ENCODE measurements at regions not wholly inside any gene's neighbourhood (a gene's known extent, or its start where the extent isn't known, plus 50 kb on each side); places are given as distances from the start of the nearest gene placed in this dataset.

- Histone ChIP-seq H3K9me3 (replicated peaks; ENCODE audit: insufficient read depth, low read length) (no peaks in the 10 kb centered on the region), H3K4me3 (ENCODE audit: low read length) (no peak overlapping the region), H3F3A (ENCODE audit: insufficient read depth, low read length) (peaks cover 24% of the 10 kb centered on the region), H3K27me3 (replicated peaks; ENCODE audit: insufficient read depth, low read length) (no peaks in the 10 kb centered on the region), H4K20me1 (ENCODE audit: insufficient read depth, low read length) (no peaks in the 10 kb centered on the region), H3K36me3 (replicated peaks; ENCODE audit: insufficient read depth, low read length) (no peaks in the 10 kb centered on the region), H3K9ac (ENCODE audit: low read length) (peak overlapping the region; percentile 34), H2AFZ (ENCODE audit: low read length) (peak overlapping the region; percentile 69), H3K4me1 (ENCODE audit: low read length) (peaks cover 45% of the 10 kb centered on the region), H3K9me2 (replicated peaks; ENCODE audit: insufficient read depth, low read length) (no peaks in the 10 kb centered on the region), H3K79me2 (ENCODE audit: low read length) (no peaks in the 10 kb centered on the region), H3K4me2 (ENCODE audit: low read depth, low read length) (peak overlapping the region; percentile 51), H3K27ac (ENCODE audit: low read length) (peak overlapping the region; percentile 84)
- DNase-seq = no peak
- TF ChIP-seq EZH2phosphoT487 (IDR thresholded peaks at IDR 0.05; ENCODE audit: low read length) (no peak), EZH2 (optimal IDR thresholded peaks at IDR 0.05; ENCODE audit: low read depth, low read length) (no peak)
Observed at GRCh38 chr10:7492660-7493046, 81.8 kb upstream of the SFMBT2 start.

- H3K27ac ChIP-seq (ENCODE audit: low read length) = peak overlapping the region; percentile 84
- H3K79me2 ChIP-seq (ENCODE audit: low read length) = no peaks in the 10 kb centered on the region
- peak; percentile 82 for DNase-seq
Observed at GRCh38 chr10:7491949-7492659, 81.3 kb upstream of the SFMBT2 start.

GRCh38 chr10:7491230-7491629, 80.4 kb upstream of the SFMBT2 start:
- Histone ChIP-seq H2AFZ (ENCODE audit: low read length) (peak overlapping the region; percentile 69; the same call in 1 of the 2 replicates), H3K79me2 (ENCODE audit: low read length) (no peaks in the 10 kb centered on the region), H3K4me1 (ENCODE audit: low read length) (peaks cover 45% of the 10 kb centered on the region), H3K27ac (ENCODE audit: low read length) (peak overlapping the region; percentile 84), H3K27me3 (replicated peaks; ENCODE audit: insufficient read depth, low read length) (no peaks in the 10 kb centered on the region), H3K4me3 (ENCODE audit: low read length) (no peak overlapping the region), H3K36me3 (replicated peaks; ENCODE audit: insufficient read depth, low read length) (no peaks in the 10 kb centered on the region), H3K9me2 (replicated peaks; ENCODE audit: insufficient read depth, low read length) (no peaks in the 10 kb centered on the region), H4K20me1 (ENCODE audit: insufficient read depth, low read length) (no peaks in the 10 kb centered on the region), H3K4me2 (ENCODE audit: low read depth, low read length) (peak overlapping the region; percentile 51; the same call in 1 of the 2 replicates), H3F3A (ENCODE audit: insufficient read depth, low read length) (peaks cover 24% of the 10 kb centered on the region), H3K9me3 (replicated peaks; ENCODE audit: insufficient read depth, low read length) (no peaks in the 10 kb centered on the region), H3K9ac (ENCODE audit: low read length) (peak overlapping the region; percentile 39; the same call in 1 of the 2 replicates)
- TF ChIP-seq CTCF (IDR thresholded peaks at IDR 0.05; ENCODE audit: low read length) (no peak), EZH2 (optimal IDR thresholded peaks at IDR 0.05; ENCODE audit: low read depth, low read length) (no peak), EZH2phosphoT487 (IDR thresholded peaks at IDR 0.05; ENCODE audit: low read length) (no peak)
- DNase-seq = no peak

More at GRCh38 chr10:7491949-7492659, 81.3 kb upstream of the SFMBT2 start:
- Histone ChIP-seq H3F3A (ENCODE audit: insufficient read depth, low read length) (peaks cover 24% of the 10 kb centered on the region), H3K4me2 (ENCODE audit: low read depth, low read length) (peak overlapping the region; percentile 51), H4K20me1 (ENCODE audit: insufficient read depth, low read length) (no peaks in the 10 kb centered on the region), H3K4me1 (ENCODE audit: low read length) (peaks cover 45% of the 10 kb centered on the region), H3K36me3 (replicated peaks; ENCODE audit: insufficient read depth, low read length) (no peaks in the 10 kb centered on the region), H3K9me2 (replicated peaks; ENCODE audit: insufficient read depth, low read length) (no peaks in the 10 kb centered on the region), H3K9me3 (replicated peaks; ENCODE audit: insufficient read depth, low read length) (no peaks in the 10 kb centered on the region), H3K27me3 (replicated peaks; ENCODE audit: insufficient read depth, low read length) (no peaks in the 10 kb centered on the region), H3K9ac (ENCODE audit: low read length) (peak overlapping the region; percentile 39; the same call in 1 of the 2 replicates), H2AFZ (ENCODE audit: low read length) (peak overlapping the region; percentile 69), H3K4me3 (ENCODE audit: low read length) (no peak overlapping the region)
- no peak for TF ChIP-seq EZH2 (optimal IDR thresholded peaks at IDR 0.05; ENCODE audit: low read depth, low read length)
- TF ChIP-seq CTCF (IDR thresholded peaks at IDR 0.05; ENCODE audit: low read length) = no peak
- TF ChIP-seq EZH2phosphoT487 (IDR thresholded peaks at IDR 0.05; ENCODE audit: low read length) = no peak

GRCh38 chr10:7488418-7488829, 77.6 kb upstream of the SFMBT2 start:
- TF ChIP-seq CTCF (IDR thresholded peaks at IDR 0.05; ENCODE audit: low read length) (no peak), EZH2 (optimal IDR thresholded peaks at IDR 0.05; ENCODE audit: low read depth, low read length) (no peak), EZH2phosphoT487 (IDR thresholded peaks at IDR 0.05; ENCODE audit: low read length) (no peak)
- Histone ChIP-seq H2AFZ (ENCODE audit: low read length) (no peak overlapping the region), H3K9me3 (replicated peaks; ENCODE audit: insufficient read depth, low read length) (no peaks in the 10 kb centered on the region), H3K27ac (ENCODE audit: low read length) (no peak overlapping the region), H4K20me1 (ENCODE audit: insufficient read depth, low read length) (no peaks in the 10 kb centered on the region), H3K4me2 (ENCODE audit: low read depth, low read length) (no peak overlapping the region), H3K36me3 (replicated peaks; ENCODE audit: insufficient read depth, low read length) (no peaks in the 10 kb centered on the region), H3K79me2 (ENCODE audit: low read length) (0 out of 2 replicates have a peak, but pooled peaks cover 2% of the 10 kb centered on the region), H3F3A (ENCODE audit: insufficient read depth, low read length) (peaks cover 42% of the 10 kb centered on the region), H3K9ac (ENCODE audit: low read length) (no peak overlapping the region), H3K9me2 (replicated peaks; ENCODE audit: insufficient read depth, low read length) (no peaks in the 10 kb centered on the region), H3K4me1 (ENCODE audit: low read length) (peaks cover 49% of the 10 kb centered on the region), H3K4me3 (ENCODE audit: low read length) (no peak overlapping the region), H3K27me3 (replicated peaks; ENCODE audit: insufficient read depth, low read length) (no peaks in the 10 kb centered on the region)
- no peak for DNase-seq

Measured in MM.1S (cell line).